DND-41 (cell line): ENCODE measurements at regions not wholly inside any gene's neighbourhood (a gene's known extent, or its start where the extent isn't known, plus 50 kb on each side); places are given as distances from the start of the nearest gene placed in this dataset.

Experiments used
- ATAC-seq: fragments of 200-7000 bp; cut with Tn5 transposase; 3 replicates; pipeline ENCODE4 v1.9.1; 2021; ENCODE audit warnings: low read depth; ENCODE audit not compliant: insufficient read depth
- DNase-seq: peaks from one replicate; pipeline ENCODE4 v3.0.0-alpha.2; 2020
- H2AFZ ChIP-seq: 2 replicates; pipeline ENCODE4 v1.6.0; 2012; ENCODE audit warnings: low read depth, low read length
- H3K27ac ChIP-seq: 2 replicates; pipeline ENCODE4 v1.5.1; 2012; ENCODE audit warnings: low read length, inconsistent platforms
- H3K27me3 ChIP-seq: fragments of 200-600 bp; sonication (generic); 2 replicates; pipeline ENCODE4 v1.6.0; 2012; ENCODE audit warnings: low read length, mild to moderate bottlenecking, inconsistent platforms; ENCODE audit not compliant: insufficient read depth, poor library complexity
- H3K36me3 ChIP-seq: 2 replicates; pipeline ENCODE4 v1.5.1; 2012; ENCODE audit warnings: low read length, inconsistent platforms; ENCODE audit not compliant: insufficient read depth
- H3K4me1 ChIP-seq: 2 replicates; pipeline ENCODE4 v1.5.1; 2012; ENCODE audit warnings: mild to moderate bottlenecking, low read length; ENCODE audit not compliant: insufficient read depth
- H3K4me2 ChIP-seq: 2 replicates; pipeline ENCODE4 v1.6.0; 2012; ENCODE audit warnings: mild to moderate bottlenecking, moderate library complexity, low read length, inconsistent platforms; ENCODE audit not compliant: insufficient read depth
- H3K4me3 ChIP-seq, 2 experiments: fragments of 200-600 bp in 1 of 2; shearing (Covaris generic) in 1 of 2; 2 replicates each; pipeline ENCODE4 v1.5.1; 2012 to 2016; ENCODE audit warnings: inconsistent platforms in 2 of 2, low read length in 2 of 2, mild to moderate bottlenecking in 2 of 2, low read depth in 1 of 2, moderate library complexity in 1 of 2
- H3K79me2 ChIP-seq: 2 replicates; pipeline ENCODE4 v1.6.0; 2012; ENCODE audit warnings: low read length, inconsistent platforms; ENCODE audit not compliant: insufficient read depth
- H3K9ac ChIP-seq: 2 replicates; pipeline ENCODE4 v1.6.0; 2012; ENCODE audit warnings: low read depth, mild to moderate bottlenecking, inconsistent platforms, low read length, moderate library complexity
- H3K9me3 ChIP-seq: 2 replicates; pipeline ENCODE4 v1.5.1; 2012; ENCODE audit warnings: low read length, moderate library complexity, mild to moderate bottlenecking, inconsistent platforms; ENCODE audit not compliant: insufficient read depth, severe bottlenecking
- H4K20me1 ChIP-seq: 2 replicates; pipeline ENCODE4 v1.6.0; 2012; ENCODE audit warnings: low read length; ENCODE audit not compliant: insufficient read depth
- CTCF ChIP-seq: IDR thresholded peaks from 2 replicates; pipeline ENCODE4 v1.5.1; 2012; ENCODE audit warnings: borderline replicate concordance, low read length, moderate library complexity, mild to moderate bottlenecking; ENCODE audit not compliant: poor library complexity, severe bottlenecking; ENCODE audit errors: extremely low read depth
- EZH2 ChIP-seq: IDR thresholded peaks from 3 replicates; pipeline ENCODE4 v1.6.1; 2012; ENCODE audit warnings: borderline replicate concordance, low read depth, mild to moderate bottlenecking, moderate library complexity, low read length, inconsistent platforms; ENCODE audit not compliant: severe bottlenecking

GRCh38 chr16:80230328-80231120 lies 310.3 kb upstream of the DYNLRB2 start:
- ATAC-seq (no peak), DNase-seq (no peak)
- H3K79me2 ChIP-seq = no peaks in the 10 kb centered on the region
- no peak for TF ChIP-seq CTCF
- TF ChIP-seq EZH2 = no peak
- no peak overlapping the region for H2AFZ ChIP-seq
- H3K27ac ChIP-seq = no peak overlapping the region
- no peak overlapping the region for H3K4me3 ChIP-seq
- no peaks in the 10 kb centered on the region for H3K9me3 ChIP-seq
- no peaks in the 10 kb centered on the region for H3K36me3 ChIP-seq
- H3K4me1 ChIP-seq = no peaks in the 10 kb centered on the region
- no peaks in the 10 kb centered on the region for H3K27me3 ChIP-seq
- H4K20me1 ChIP-seq = no peaks in the 10 kb centered on the region
- H3K4me2 ChIP-seq = no peak overlapping the region
- H3K9ac ChIP-seq = no peak overlapping the region

GRCh38 chr16:80226499-80226898 lies 314.3 kb upstream of the DYNLRB2 start:
- no peak overlapping the region for H3K27ac ChIP-seq
- no peaks in the 10 kb centered on the region for H3K9me3 ChIP-seq
- H3K4me2 ChIP-seq = no peak overlapping the region
- no peaks in the 10 kb centered on the region for H3K27me3 ChIP-seq
- H2AFZ ChIP-seq = no peak overlapping the region
- H3K9ac ChIP-seq = no peak overlapping the region
- no peaks in the 10 kb centered on the region for H3K36me3 ChIP-seq
- H3K4me1 ChIP-seq = no peaks in the 10 kb centered on the region
- no peaks in the 10 kb centered on the region for H3K79me2 ChIP-seq
- TF ChIP-seq CTCF (no peak), EZH2 (no peak)
- no peaks in the 10 kb centered on the region for H4K20me1 ChIP-seq
- ATAC-seq (no peak), DNase-seq (no peak)
- no peak overlapping the region for H3K4me3 ChIP-seq

- H2AFZ ChIP-seq = no peak overlapping the region
- no peak overlapping the region for H3K9ac ChIP-seq
- no peaks in the 10 kb centered on the region for H3K4me1 ChIP-seq
- no peak overlapping the region for H3K4me3 ChIP-seq
- H4K20me1 ChIP-seq = no peaks in the 10 kb centered on the region
- H3K79me2 ChIP-seq = no peaks in the 10 kb centered on the region
- no peaks in the 10 kb centered on the region for H3K27me3 ChIP-seq
- H3K27ac ChIP-seq = no peak overlapping the region
- H3K9me3 ChIP-seq = no peaks in the 10 kb centered on the region
- ATAC-seq (no peak), DNase-seq (no peak)
- no peak overlapping the region for H3K4me2 ChIP-seq
- no peaks in the 10 kb centered on the region for H3K36me3 ChIP-seq
- TF ChIP-seq CTCF (no peak), EZH2 (no peak)
These were observed 330.0 kb upstream of the DYNLRB2 start for GRCh38 chr16:80210787-80211186.

GRCh38 chr16:80208743-80209142 lies 332.1 kb upstream of the DYNLRB2 start:
- no peaks in the 10 kb centered on the region for H3K36me3 ChIP-seq
- DNase-seq = no peak

More at GRCh38 chr16:80208743-80209142, 332.1 kb upstream of the DYNLRB2 start:
- no peak overlapping the region for H3K4me2 ChIP-seq
- no peak overlapping the region for H3K4me3 ChIP-seq
- no peak overlapping the region for H2AFZ ChIP-seq
- no peaks in the 10 kb centered on the region for H3K79me2 ChIP-seq
- no peak overlapping the region for H3K27ac ChIP-seq
- TF ChIP-seq EZH2 (no peak), CTCF (no peak)
- no peaks in the 10 kb centered on the region for H3K9me3 ChIP-seq
- no peak overlapping the region for H3K9ac ChIP-seq
- no peaks in the 10 kb centered on the region for H3K27me3 ChIP-seq
- no peaks in the 10 kb centered on the region for H4K20me1 ChIP-seq
- no peaks in the 10 kb centered on the region for H3K4me1 ChIP-seq
- ATAC-seq = no peak
